Erythroblast (primary cell): ENCODE measurements at regions not wholly inside any gene's neighbourhood (a gene's known extent, or its start where the extent isn't known, plus 50 kb on each side); places are given as distances from the start of the nearest gene placed in this dataset.

Experiments
- DNase-seq, 2 experiments: peaks; one replicate each; lab custom pipeline; 2025; lab: John Stamatoyannopoulos, UW
- GATA1 ChIP-seq: IDR thresholded peaks from 2 replicates; pipeline ENCODE4 v1.6.1; 2011; ENCODE audit warnings: low read depth, mild to moderate bottlenecking, control low read depth, low read length, moderate library complexity
- POLR2A ChIP-seq: IDR thresholded peaks from 2 replicates; pipeline ENCODE4 v1.6.1; 2011; ENCODE audit warnings: mild to moderate bottlenecking, low read length

GRCh38 chr10:85194706-85195105, 866.3 kb downstream of the CCSER2 start:
- no peak for TF ChIP-seq GATA1
- TF ChIP-seq POLR2A: no peak
- DNase-seq: no peak

GRCh38 chr10:85195596-85195995, 867.2 kb downstream of the CCSER2 start:
- no peak for DNase-seq
- TF ChIP-seq POLR2A (no peak), GATA1 (no peak)

GRCh38 chr10:85204814-85205213, 876.4 kb downstream of the CCSER2 start:
- no peak for DNase-seq
- TF ChIP-seq POLR2A: no peak
- TF ChIP-seq GATA1: no peak

- DNase-seq: no peak
- TF ChIP-seq GATA1 (no peak), POLR2A (no peak)
Observed at GRCh38 chr10:85212526-85212925, 884.1 kb downstream of the CCSER2 start.

GRCh38 chr10:85213493-85213892, 885.1 kb downstream of the CCSER2 start:
- no peak for DNase-seq
- TF ChIP-seq POLR2A (no peak), GATA1 (no peak)

GRCh38 chr10:85222300-85222699, 893.9 kb downstream of the CCSER2 start:
- DNase-seq: no peak

GRCh38 chr10:85224366-85224940, 896.1 kb downstream of the CCSER2 start:
- TF ChIP-seq POLR2A (no peak), GATA1 (no peak)
- DNase-seq: no peak

More at GRCh38 chr10:85222300-85222699, 893.9 kb downstream of the CCSER2 start:
- TF ChIP-seq GATA1 (no peak), POLR2A (no peak)

GRCh38 chr10:85225311-85225710, 896.9 kb downstream of the CCSER2 start:
- DNase-seq: no peak
- TF ChIP-seq POLR2A: no peak
- TF ChIP-seq GATA1: no peak

- no peak for DNase-seq
- TF ChIP-seq GATA1 (no peak), POLR2A (no peak)
Observed at GRCh38 chr10:85226596-85226995, 898.2 kb downstream of the CCSER2 start.

GRCh38 chr10:85228726-85229125, 900.3 kb downstream of the CCSER2 start:
- no peak for DNase-seq
- TF ChIP-seq GATA1 (no peak), POLR2A (no peak)

- no peak for DNase-seq
- TF ChIP-seq POLR2A: no peak
- TF ChIP-seq GATA1: no peak
Observed at GRCh38 chr10:85231534-85232270, 903.3 kb downstream of the CCSER2 start.

- no peak for DNase-seq
- TF ChIP-seq GATA1 (no peak), POLR2A (no peak)
Observed at GRCh38 chr10:85235258-85235657, 906.9 kb downstream of the CCSER2 start.

- DNase-seq: no peak
- TF ChIP-seq POLR2A (no peak), GATA1 (no peak)
Observed at GRCh38 chr10:85238676-85239075, 910.3 kb downstream of the CCSER2 start.

GRCh38 chr10:85250304-85250703, 921.9 kb downstream of the CCSER2 start:
- no peak for DNase-seq
- TF ChIP-seq POLR2A: no peak
- TF ChIP-seq GATA1: no peak

- TF ChIP-seq GATA1: no peak
- TF ChIP-seq POLR2A: no peak
- DNase-seq: no peak
Observed at GRCh38 chr10:85256481-85256880, 928.1 kb downstream of the CCSER2 start.
